ENCODE measurements at regions not wholly inside any gene's neighbourhood (a gene's known extent, or its start where the extent isn't known, plus 50 kb on each side); places are given as distances from the start of the nearest gene placed in this dataset.

- no peak overlapping the region for H3K4me3 Mint-ChIP-seq
- DNase-seq, result no peak
- H3K27me3 ChIP-seq (replicated peaks in 1 of 2; ENCODE audit: control insufficient read depth in 2 of 2, extremely low read depth in 1 of 2, insufficient read depth in 2 of 2, low read length in 1 of 2), result peaks cover 0 to 3% of the 10 kb centered on the region in 2 experiments
- no peaks in the 10 kb centered on the region for H3K4me1 Mint-ChIP-seq
- H3K36me3 ChIP-seq (ENCODE audit: control insufficient read depth in 2 of 2, extremely low read depth in 1 of 2, insufficient read depth in 1 of 2, low read length in 1 of 2), result no peaks in the 10 kb centered on the region
- no peak overlapping the region for H3K27ac Mint-ChIP-seq
- no peaks in the 10 kb centered on the region for H3K36me3 Mint-ChIP-seq
- H3K4me1 ChIP-seq (ENCODE audit: control insufficient read depth in 1 of 2, extremely low read depth in 1 of 2, insufficient read depth in 2 of 2, low read length in 2 of 2), result no peaks in the 10 kb centered on the region
- no peaks in the 10 kb centered on the region for H3K9me3 ChIP-seq
- no peak for ATAC-seq (replicated peaks in 1 of 4)
- ChIA-PET POLR2A (no interaction called here), CTCF (no interaction called here)
- H3K9me3 Mint-ChIP-seq, result no peaks in the 10 kb centered on the region
- no peak overlapping the region for H3K4me3 ChIP-seq (ENCODE audit: control insufficient read depth in 1 of 2, extremely low read depth in 1 of 2, low read length in 1 of 2)
- peaks cover 0 to 3% of the 10 kb centered on the region in 2 donors for H3K27me3 Mint-ChIP-seq
- no peak overlapping the region for H3K27ac ChIP-seq (ENCODE audit: low read length)
These were observed 693.2 kb upstream of the CCDC54 start for GRCh38 chr3:106683953-106684620.

GRCh38 chr3:106685745-106686144 lies 691.5 kb upstream of the CCDC54 start:
- no peaks in the 10 kb centered on the region for H3K4me1 Mint-ChIP-seq
- no peaks in the 10 kb centered on the region for H3K36me3 Mint-ChIP-seq
- no peaks in the 10 kb centered on the region for H3K4me1 ChIP-seq (ENCODE audit: control insufficient read depth in 1 of 2, extremely low read depth in 1 of 2, insufficient read depth in 2 of 2, low read length in 2 of 2)
- DNase-seq (no peak), ATAC-seq (replicated peaks in 1 of 4) (no peak)
- no peaks in the 10 kb centered on the region for H3K27me3 ChIP-seq (replicated peaks in 1 of 2; ENCODE audit: control insufficient read depth in 2 of 2, extremely low read depth in 1 of 2, insufficient read depth in 2 of 2, low read length in 1 of 2)
- H3K36me3 ChIP-seq (ENCODE audit: control insufficient read depth in 2 of 2, extremely low read depth in 1 of 2, insufficient read depth in 1 of 2, low read length in 1 of 2), result no peaks in the 10 kb centered on the region
- ChIA-PET POLR2A (no interaction called here), CTCF (interaction anchor here in 1 of 2 donors (0.5 kb wide), 1 partner anchor 78 kb away, joined by 3 read pairs; no protein-coding TSS in a partner anchor)
- H3K27ac ChIP-seq (ENCODE audit: low read length), result no peak overlapping the region
- 90% methylated on average over 2 of the region's 5 CpGs for WGBS (ENCODE audit: insufficient coverage)
- H3K9me3 Mint-ChIP-seq, result no peaks in the 10 kb centered on the region
- H3K27ac Mint-ChIP-seq, result no peak overlapping the region
- H3K4me3 Mint-ChIP-seq, result no peak overlapping the region
- H3K4me3 ChIP-seq (ENCODE audit: control insufficient read depth in 1 of 2, extremely low read depth in 1 of 2, low read length in 1 of 2), result no peak overlapping the region
- H3K9me3 ChIP-seq, result no peaks in the 10 kb centered on the region
- no peaks in the 10 kb centered on the region for H3K27me3 Mint-ChIP-seq

GRCh38 chr3:106687905-106688304 lies 689.3 kb upstream of the CCDC54 start:
- Histone ChIP-seq H3K4me3 (ENCODE audit: control insufficient read depth in 1 of 2, extremely low read depth in 1 of 2, low read length in 1 of 2) (no peak overlapping the region), H3K4me1 (ENCODE audit: control insufficient read depth in 1 of 2, extremely low read depth in 1 of 2, insufficient read depth in 2 of 2, low read length in 2 of 2) (no peaks in the 10 kb centered on the region), H3K36me3 (ENCODE audit: control insufficient read depth in 2 of 2, extremely low read depth in 1 of 2, insufficient read depth in 1 of 2, low read length in 1 of 2) (no peaks in the 10 kb centered on the region), H3K9me3 (no peaks in the 10 kb centered on the region), H3K27ac (ENCODE audit: low read length) (no peak overlapping the region), H3K27me3 (replicated peaks in 1 of 2; ENCODE audit: control insufficient read depth in 2 of 2, extremely low read depth in 1 of 2, insufficient read depth in 2 of 2, low read length in 1 of 2) (no peaks in the 10 kb centered on the region)
- no peak for DNase-seq
- H3K36me3 Mint-ChIP-seq, result no peaks in the 10 kb centered on the region
- H3K9me3 Mint-ChIP-seq, result no peaks in the 10 kb centered on the region
- H3K27ac Mint-ChIP-seq, result no peak overlapping the region
- ChIA-PET CTCF (interaction anchor here in 1 of 2 donors (0.7 kb wide), 1 partner anchor 435 kb away, joined by 3 read pairs; no protein-coding TSS in a partner anchor), POLR2A (no interaction called here)
- no CpG with 5 or more reads among the region's 3 CpGs for WGBS (ENCODE audit: insufficient coverage)
- ATAC-seq (replicated peaks in 1 of 4), result no peak
- H3K27me3 Mint-ChIP-seq, result no peaks in the 10 kb centered on the region
- no peak overlapping the region for H3K4me3 Mint-ChIP-seq
- no peaks in the 10 kb centered on the region for H3K4me1 Mint-ChIP-seq

- no peak for ATAC-seq (replicated peaks in 1 of 4)
- WGBS (ENCODE audit: insufficient coverage), result no CpG with 5 or more reads among the region's 2 CpGs
- no peaks in the 10 kb centered on the region for H3K4me1 ChIP-seq (ENCODE audit: control insufficient read depth in 1 of 2, extremely low read depth in 1 of 2, insufficient read depth in 2 of 2, low read length in 2 of 2)
- no peak overlapping the region for H3K27ac ChIP-seq (ENCODE audit: low read length)
- no peaks in the 10 kb centered on the region for H3K27me3 ChIP-seq (replicated peaks in 1 of 2; ENCODE audit: control insufficient read depth in 2 of 2, extremely low read depth in 1 of 2, insufficient read depth in 2 of 2, low read length in 1 of 2)
- H3K4me3 ChIP-seq (ENCODE audit: control insufficient read depth in 1 of 2, extremely low read depth in 1 of 2, low read length in 1 of 2), result no peak overlapping the region
- POLR2A ChIA-PET, result no interaction called here
- H3K9me3 ChIP-seq, result no peaks in the 10 kb centered on the region
- no peak overlapping the region for H3K27ac Mint-ChIP-seq
- DNase-seq, result no peak
- H3K9me3 Mint-ChIP-seq, result no peaks in the 10 kb centered on the region
- no peaks in the 10 kb centered on the region for H3K27me3 Mint-ChIP-seq
- H3K36me3 Mint-ChIP-seq, result no peaks in the 10 kb centered on the region
- CTCF ChIA-PET, result interaction anchor here in 1 of 2 donors (0.7 kb wide), 1 partner anchor 435 kb away, joined by 3 read pairs; no protein-coding TSS in a partner anchor
- no peaks in the 10 kb centered on the region for H3K36me3 ChIP-seq (ENCODE audit: control insufficient read depth in 2 of 2, extremely low read depth in 1 of 2, insufficient read depth in 1 of 2, low read length in 1 of 2)
- H3K4me3 Mint-ChIP-seq, result no peak overlapping the region
- no peaks in the 10 kb centered on the region for H3K4me1 Mint-ChIP-seq
These were observed 688.8 kb upstream of the CCDC54 start for GRCh38 chr3:106688464-106688863.

- Histone ChIP-seq H3K27me3 (replicated peaks in 1 of 2; ENCODE audit: control insufficient read depth in 2 of 2, extremely low read depth in 1 of 2, insufficient read depth in 2 of 2, low read length in 1 of 2) (no peaks in the 10 kb centered on the region), H3K27ac (ENCODE audit: low read length) (no peak overlapping the region), H3K9me3 (no peaks in the 10 kb centered on the region), H3K36me3 (ENCODE audit: control insufficient read depth in 2 of 2, extremely low read depth in 1 of 2, insufficient read depth in 1 of 2, low read length in 1 of 2) (no peaks in the 10 kb centered on the region), H3K4me1 (ENCODE audit: control insufficient read depth in 1 of 2, extremely low read depth in 1 of 2, insufficient read depth in 2 of 2, low read length in 2 of 2) (no peaks in the 10 kb centered on the region), H3K4me3 (ENCODE audit: control insufficient read depth in 1 of 2, extremely low read depth in 1 of 2, low read length in 1 of 2) (no peak overlapping the region)
- Mint-ChIP-seq H3K9me3 (no peaks in the 10 kb centered on the region), H3K4me3 (no peak overlapping the region), H3K27me3 (no peaks in the 10 kb centered on the region), H3K36me3 (no peaks in the 10 kb centered on the region), H3K27ac (no peak overlapping the region), H3K4me1 (no peaks in the 10 kb centered on the region)
- 79% methylated on average over 3 of the region's 4 CpGs for WGBS (ENCODE audit: insufficient coverage)
- ChIA-PET CTCF (interaction anchor here in 1 of 2 donors (0.5 kb wide), 1 partner anchor 9 kb away, joined by 3 read pairs; no protein-coding TSS in a partner anchor), POLR2A (no interaction called here)
- DNase-seq (no peak), ATAC-seq (replicated peaks in 1 of 4) (no peak)
These were observed 685.8 kb upstream of the CCDC54 start for GRCh38 chr3:106691476-106691875.

- no peak for DNase-seq
These were observed 684.6 kb upstream of the CCDC54 start for GRCh38 chr3:106692624-106693023.

GRCh38 chr3:106699122-106699521 lies 678.1 kb upstream of the CCDC54 start:
- Histone ChIP-seq H3K9me3 (no peaks in the 10 kb centered on the region), H3K4me1 (ENCODE audit: control insufficient read depth in 1 of 2, extremely low read depth in 1 of 2, insufficient read depth in 2 of 2, low read length in 2 of 2) (no peaks in the 10 kb centered on the region), H3K4me3 (ENCODE audit: control insufficient read depth in 1 of 2, extremely low read depth in 1 of 2, low read length in 1 of 2) (no peak overlapping the region), H3K36me3 (ENCODE audit: control insufficient read depth in 2 of 2, extremely low read depth in 1 of 2, insufficient read depth in 1 of 2, low read length in 1 of 2) (no peaks in the 10 kb centered on the region), H3K27me3 (replicated peaks in 1 of 2; ENCODE audit: control insufficient read depth in 2 of 2, extremely low read depth in 1 of 2, insufficient read depth in 2 of 2, low read length in 1 of 2) (no peaks in the 10 kb centered on the region), H3K27ac (ENCODE audit: low read length) (no peak overlapping the region)
- no peaks in the 10 kb centered on the region for H3K27me3 Mint-ChIP-seq
- no peak for ATAC-seq (replicated peaks in 1 of 4)
- DNase-seq, result no peak
- H3K27ac Mint-ChIP-seq, result no peak overlapping the region
- POLR2A ChIA-PET, result no interaction called here
- H3K4me3 Mint-ChIP-seq, result no peak overlapping the region
- H3K4me1 Mint-ChIP-seq, result no peaks in the 10 kb centered on the region
- H3K9me3 Mint-ChIP-seq, result no peaks in the 10 kb centered on the region
- 67% methylated on average over 1 of the region's 5 CpGs for WGBS (ENCODE audit: insufficient coverage)
- CTCF ChIA-PET, result no interaction called here
- H3K36me3 Mint-ChIP-seq, result no peaks in the 10 kb centered on the region

More at GRCh38 chr3:106692624-106693023, 684.6 kb upstream of the CCDC54 start:
- Mint-ChIP-seq H3K9me3 (no peaks in the 10 kb centered on the region), H3K4me1 (no peaks in the 10 kb centered on the region), H3K36me3 (no peaks in the 10 kb centered on the region), H3K27ac (no peak overlapping the region), H3K4me3 (no peak overlapping the region), H3K27me3 (no peaks in the 10 kb centered on the region)
- WGBS (ENCODE audit: insufficient coverage), result 80% methylated on average over 2 of the region's 3 CpGs
- Histone ChIP-seq H3K4me3 (ENCODE audit: control insufficient read depth in 1 of 2, extremely low read depth in 1 of 2, low read length in 1 of 2) (no peak overlapping the region), H3K36me3 (ENCODE audit: control insufficient read depth in 2 of 2, extremely low read depth in 1 of 2, insufficient read depth in 1 of 2, low read length in 1 of 2) (no peaks in the 10 kb centered on the region), H3K27ac (ENCODE audit: low read length) (no peak overlapping the region), H3K27me3 (replicated peaks in 1 of 2; ENCODE audit: control insufficient read depth in 2 of 2, extremely low read depth in 1 of 2, insufficient read depth in 2 of 2, low read length in 1 of 2) (no peaks in the 10 kb centered on the region), H3K4me1 (ENCODE audit: control insufficient read depth in 1 of 2, extremely low read depth in 1 of 2, insufficient read depth in 2 of 2, low read length in 2 of 2) (no peaks in the 10 kb centered on the region), H3K9me3 (no peaks in the 10 kb centered on the region)
- ChIA-PET POLR2A (no interaction called here), CTCF (no interaction called here)
- ATAC-seq (replicated peaks in 1 of 4), result no peak
